K562 (cell line): ENCODE measurements at regions not wholly inside any gene's neighbourhood (a gene's known extent, or its start where the extent isn't known, plus 50 kb on each side); places are given as distances from the start of the nearest gene placed in this dataset.

Experiments
- CXXC5 ChIP-seq: fragments of 250-450 bp; sonication (Bioruptor Pico); IDR thresholded peaks from 2 replicates; pipeline ENCODE4 v1.8.0; 2022; ENCODE audit warnings: inconsistent platforms, mild to moderate bottlenecking, moderate library complexity
- EP400 ChIP-seq: fragments of 450-650 bp; IDR thresholded peaks from 2 replicates; pipeline ENCODE4 v1.6.1; 2017; ENCODE audit warnings: antibody characterized with exemption, mild to moderate bottlenecking, moderate library complexity
- GABPA ChIP-seq: fragments of 200-800 bp; sonication (Bioruptor generic); conservative IDR thresholded peaks from 2 replicates; pipeline ENCODE4 v1.6.1; 2016; ENCODE audit warnings: low read depth, missing genetic modification characterization, missing compliant biosample characterization
- GABPB1 ChIP-seq: sonication (generic); formaldehyde crosslinking; IDR thresholded peaks from 2 replicates; pipeline ENCODE4 v1.8.0; 2022; ENCODE audit warnings: mild to moderate bottlenecking, missing genetic modification reagents
- HNRNPK ChIP-seq: fragments of 200-400 bp; formaldehyde crosslinking; IDR thresholded peaks from one replicate; pipeline ENCODE4 v1.6.1; 2018; ENCODE audit warnings: mild to moderate bottlenecking, low read depth, low read length; ENCODE audit not compliant: poor library complexity, severe bottlenecking
- NFXL1 ChIP-seq: fragments of 450-650 bp; formaldehyde crosslinking; IDR thresholded peaks from 2 replicates; pipeline ENCODE4 v1.4.0; 2021; ENCODE audit warnings: mild to moderate bottlenecking
- PYGO2 ChIP-seq: fragments of 450-650 bp; IDR thresholded peaks from 2 replicates; pipeline ENCODE4 v1.6.1; 2016; ENCODE audit warnings: mild to moderate bottlenecking, missing genetic modification characterization, moderate library complexity, missing compliant biosample characterization
- RBFOX2 ChIP-seq: fragments of 200-400 bp; formaldehyde crosslinking; IDR thresholded peaks from 2 replicates; pipeline ENCODE4 v1.6.1; 2017; ENCODE audit warnings: low read depth, mild to moderate bottlenecking, low read length, moderate library complexity
- RBM39 ChIP-seq: fragments of 200-400 bp; formaldehyde crosslinking; optimal IDR thresholded peaks from 2 replicates; pipeline ENCODE3; 2018; ENCODE audit warnings: low read depth, low read length
- TCF3 ChIP-seq: sonication (generic); formaldehyde crosslinking; IDR thresholded peaks from 2 replicates; pipeline ENCODE4 v1.4.0; 2020; ENCODE audit warnings: mild to moderate bottlenecking, missing genetic modification reagents
- ZFX ChIP-seq: sonication (generic); formaldehyde crosslinking; IDR thresholded peaks from 2 replicates; pipeline ENCODE4 v1.8.0; 2022; ENCODE audit warnings: mild to moderate bottlenecking, missing genetic modification reagents, moderate library complexity
- ZNF23 ChIP-seq: fragments of 250-450 bp; sonication (Bioruptor Pico); IDR thresholded peaks from 2 replicates; pipeline ENCODE4 v1.4.0; 2020; ENCODE audit warnings: mild to moderate bottlenecking
- ZNF263 ChIP-seq: sonication (generic); formaldehyde crosslinking; IDR thresholded peaks from 2 replicates; pipeline ENCODE4 v1.8.0; 2022; ENCODE audit warnings: mild to moderate bottlenecking, missing genetic modification reagents, borderline replicate concordance
- TF ChIP-seq, protein P1 (sequence below), 3 experiments: IDR thresholded peaks in 2 of 3; conservative IDR thresholded peaks in 1 of 3; 2 replicates each; pipeline ENCODE4 v1.5.1; 2011 to 2012; ENCODE audit warnings: low read length in 3 of 3, mild to moderate bottlenecking in 3 of 3, control low read depth in 2 of 3, improper control_type of control experiment in 1 of 3, inconsistent platforms in 1 of 3, low read depth in 1 of 3, mixed read lengths in 1 of 3, moderate library complexity in 1 of 3; ENCODE audit not compliant: insufficient read depth in 2 of 3
- TF ChIP-seq, protein P2 (sequence below): fragments of 450-650 bp; formaldehyde crosslinking; IDR thresholded peaks from 2 replicates; pipeline ENCODE4 v1.4.0; 2022; ENCODE audit warnings: missing genetic modification characterization
- TF ChIP-seq, protein P3 (sequence below): fragments of 450-650 bp; IDR thresholded peaks from 2 replicates; pipeline ENCODE4 v1.6.1; 2018; ENCODE audit not compliant: partially characterized antibody
- TF ChIP-seq, protein P4 (sequence below), 2 experiments: fragments of 150-350 bp in 1 of 2; IDR thresholded peaks; 2 replicates each; pipeline ENCODE4 v1.6.1; 2012 to 2016; ENCODE audit warnings: low read depth in 2 of 2, low read length in 2 of 2, mild to moderate bottlenecking in 1 of 2, moderate library complexity in 1 of 2

DNA sequence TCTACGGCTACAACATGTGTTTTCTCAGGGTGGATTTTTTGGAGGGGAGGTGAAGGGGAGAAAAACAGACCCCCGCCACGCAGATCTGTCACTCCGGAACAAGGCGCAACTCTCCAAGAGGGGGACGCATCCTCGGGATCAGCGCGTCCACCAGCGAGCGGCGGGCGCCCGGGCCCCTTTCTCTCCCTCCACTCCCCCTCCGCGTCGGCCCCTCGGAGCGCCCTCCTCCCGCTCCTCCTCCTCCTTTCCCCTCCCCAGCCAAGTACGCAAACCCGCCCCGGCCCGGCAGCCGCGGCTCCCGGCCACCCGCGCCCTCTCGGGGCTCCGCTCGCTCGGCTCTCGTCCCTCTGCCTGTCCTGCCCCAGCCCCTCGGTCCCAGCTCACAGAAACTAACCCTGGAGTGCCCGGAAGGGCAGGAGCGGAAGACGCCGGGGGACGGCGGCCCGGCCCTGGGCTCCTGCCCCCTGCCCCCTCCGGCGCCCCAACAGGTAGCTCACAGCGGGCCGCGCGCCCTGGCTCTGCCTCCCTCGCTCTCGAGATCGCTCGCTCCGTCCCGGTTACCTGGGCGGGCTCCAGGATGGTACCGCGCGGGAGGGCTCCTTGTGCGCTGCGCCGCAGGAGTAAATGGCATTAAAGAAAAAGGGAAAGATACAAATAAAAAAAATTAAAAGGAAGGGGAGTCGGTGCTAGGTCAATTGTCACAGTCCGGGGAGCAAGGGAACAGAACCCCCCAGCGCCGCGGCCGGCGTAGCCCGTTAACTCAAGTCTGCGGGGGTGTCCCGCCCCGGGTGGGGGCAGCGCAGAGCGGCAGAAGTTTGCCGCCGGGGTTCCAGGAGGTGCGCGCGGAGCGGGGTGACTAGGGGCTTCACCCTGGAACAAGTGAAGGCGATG is 131.4 kb upstream of the C11orf58 start (continued):
- TF ChIP-seq, protein P1, sequence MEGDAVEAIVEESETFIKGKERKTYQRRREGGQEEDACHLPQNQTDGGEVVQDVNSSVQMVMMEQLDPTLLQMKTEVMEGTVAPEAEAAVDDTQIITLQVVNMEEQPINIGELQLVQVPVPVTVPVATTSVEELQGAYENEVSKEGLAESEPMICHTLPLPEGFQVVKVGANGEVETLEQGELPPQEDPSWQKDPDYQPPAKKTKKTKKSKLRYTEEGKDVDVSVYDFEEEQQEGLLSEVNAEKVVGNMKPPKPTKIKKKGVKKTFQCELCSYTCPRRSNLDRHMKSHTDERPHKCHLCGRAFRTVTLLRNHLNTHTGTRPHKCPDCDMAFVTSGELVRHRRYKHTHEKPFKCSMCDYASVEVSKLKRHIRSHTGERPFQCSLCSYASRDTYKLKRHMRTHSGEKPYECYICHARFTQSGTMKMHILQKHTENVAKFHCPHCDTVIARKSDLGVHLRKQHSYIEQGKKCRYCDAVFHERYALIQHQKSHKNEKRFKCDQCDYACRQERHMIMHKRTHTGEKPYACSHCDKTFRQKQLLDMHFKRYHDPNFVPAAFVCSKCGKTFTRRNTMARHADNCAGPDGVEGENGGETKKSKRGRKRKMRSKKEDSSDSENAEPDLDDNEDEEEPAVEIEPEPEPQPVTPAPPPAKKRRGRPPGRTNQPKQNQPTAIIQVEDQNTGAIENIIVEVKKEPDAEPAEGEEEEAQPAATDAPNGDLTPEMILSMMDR (IDR thresholded peaks at IDR 0.05 in 2 of 3, conservative IDR thresholded peaks at IDR 0.05 in 1 of 3; ENCODE audit: insufficient read depth in 2 of 3, low read depth in 1 of 3, low read length in 3 of 3): peak in 1 of 3 experiments; percentile 1; a peak in 1 of 6 replicates
- no peak for TF ChIP-seq CXXC5
- TF ChIP-seq HNRNPK: peak; percentile 82
- TF ChIP-seq PYGO2 (tag): no peak
- no peak for TF ChIP-seq TCF3 (CRISPR knock-in tag)
- TF ChIP-seq GABPB1 (CRISPR knock-in tag): peak; percentile 43; the same call in 1 of the 2 replicates
- TF ChIP-seq, protein P2, sequence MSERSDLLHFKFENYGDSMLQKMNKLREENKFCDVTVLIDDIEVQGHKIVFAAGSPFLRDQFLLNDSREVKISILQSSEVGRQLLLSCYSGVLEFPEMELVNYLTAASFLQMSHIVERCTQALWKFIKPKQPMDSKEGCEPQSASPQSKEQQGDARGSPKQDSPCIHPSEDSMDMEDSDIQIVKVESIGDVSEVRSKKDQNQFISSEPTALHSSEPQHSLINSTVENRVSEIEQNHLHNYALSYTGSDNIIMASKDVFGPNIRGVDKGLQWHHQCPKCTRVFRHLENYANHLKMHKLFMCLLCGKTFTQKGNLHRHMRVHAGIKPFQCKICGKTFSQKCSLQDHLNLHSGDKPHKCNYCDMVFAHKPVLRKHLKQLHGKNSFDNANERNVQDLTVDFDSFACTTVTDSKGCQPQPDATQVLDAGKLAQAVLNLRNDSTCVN (CRISPR knock-in tag): no peak
- TF ChIP-seq ZNF23 (CRISPR knock-in tag): no peak
- TF ChIP-seq RBFOX2: peak; percentile 79
- TF ChIP-seq ZNF263 (CRISPR knock-in tag): peak; percentile 95
- TF ChIP-seq RBM39: no peak
- TF ChIP-seq, protein P3, sequence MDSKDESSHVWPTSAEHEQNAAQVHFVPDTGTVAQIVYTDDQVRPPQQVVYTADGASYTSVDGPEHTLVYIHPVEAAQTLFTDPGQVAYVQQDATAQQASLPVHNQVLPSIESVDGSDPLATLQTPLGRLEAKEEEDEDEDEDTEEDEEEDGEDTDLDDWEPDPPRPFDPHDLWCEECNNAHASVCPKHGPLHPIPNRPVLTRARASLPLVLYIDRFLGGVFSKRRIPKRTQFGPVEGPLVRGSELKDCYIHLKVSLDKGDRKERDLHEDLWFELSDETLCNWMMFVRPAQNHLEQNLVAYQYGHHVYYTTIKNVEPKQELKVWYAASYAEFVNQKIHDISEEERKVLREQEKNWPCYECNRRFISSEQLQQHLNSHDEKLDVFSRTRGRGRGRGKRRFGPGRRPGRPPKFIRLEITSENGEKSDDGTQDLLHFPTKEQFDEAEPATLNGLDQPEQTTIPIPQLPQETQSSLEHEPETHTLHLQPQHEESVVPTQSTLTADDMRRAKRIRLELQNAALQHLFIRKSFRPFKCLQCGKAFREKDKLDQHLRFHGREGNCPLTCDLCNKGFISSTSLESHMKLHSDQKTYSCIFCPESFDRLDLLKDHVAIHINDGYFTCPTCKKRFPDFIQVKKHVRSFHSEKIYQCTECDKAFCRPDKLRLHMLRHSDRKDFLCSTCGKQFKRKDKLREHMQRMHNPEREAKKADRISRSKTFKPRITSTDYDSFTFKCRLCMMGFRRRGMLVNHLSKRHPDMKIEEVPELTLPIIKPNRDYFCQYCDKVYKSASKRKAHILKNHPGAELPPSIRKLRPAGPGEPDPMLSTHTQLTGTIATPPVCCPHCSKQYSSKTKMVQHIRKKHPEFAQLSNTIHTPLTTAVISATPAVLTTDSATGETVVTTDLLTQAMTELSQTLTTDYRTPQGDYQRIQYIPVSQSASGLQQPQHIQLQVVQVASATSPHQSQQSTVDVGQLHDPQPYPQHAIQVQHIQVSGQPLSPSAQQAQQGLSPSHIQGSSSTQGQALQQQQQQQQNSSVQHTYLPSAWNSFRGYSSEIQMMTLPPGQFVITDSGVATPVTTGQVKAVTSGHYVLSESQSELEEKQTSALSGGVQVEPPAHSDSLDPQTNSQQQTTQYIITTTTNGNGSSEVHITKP: peak; percentile 74
- TF ChIP-seq, protein P4, sequence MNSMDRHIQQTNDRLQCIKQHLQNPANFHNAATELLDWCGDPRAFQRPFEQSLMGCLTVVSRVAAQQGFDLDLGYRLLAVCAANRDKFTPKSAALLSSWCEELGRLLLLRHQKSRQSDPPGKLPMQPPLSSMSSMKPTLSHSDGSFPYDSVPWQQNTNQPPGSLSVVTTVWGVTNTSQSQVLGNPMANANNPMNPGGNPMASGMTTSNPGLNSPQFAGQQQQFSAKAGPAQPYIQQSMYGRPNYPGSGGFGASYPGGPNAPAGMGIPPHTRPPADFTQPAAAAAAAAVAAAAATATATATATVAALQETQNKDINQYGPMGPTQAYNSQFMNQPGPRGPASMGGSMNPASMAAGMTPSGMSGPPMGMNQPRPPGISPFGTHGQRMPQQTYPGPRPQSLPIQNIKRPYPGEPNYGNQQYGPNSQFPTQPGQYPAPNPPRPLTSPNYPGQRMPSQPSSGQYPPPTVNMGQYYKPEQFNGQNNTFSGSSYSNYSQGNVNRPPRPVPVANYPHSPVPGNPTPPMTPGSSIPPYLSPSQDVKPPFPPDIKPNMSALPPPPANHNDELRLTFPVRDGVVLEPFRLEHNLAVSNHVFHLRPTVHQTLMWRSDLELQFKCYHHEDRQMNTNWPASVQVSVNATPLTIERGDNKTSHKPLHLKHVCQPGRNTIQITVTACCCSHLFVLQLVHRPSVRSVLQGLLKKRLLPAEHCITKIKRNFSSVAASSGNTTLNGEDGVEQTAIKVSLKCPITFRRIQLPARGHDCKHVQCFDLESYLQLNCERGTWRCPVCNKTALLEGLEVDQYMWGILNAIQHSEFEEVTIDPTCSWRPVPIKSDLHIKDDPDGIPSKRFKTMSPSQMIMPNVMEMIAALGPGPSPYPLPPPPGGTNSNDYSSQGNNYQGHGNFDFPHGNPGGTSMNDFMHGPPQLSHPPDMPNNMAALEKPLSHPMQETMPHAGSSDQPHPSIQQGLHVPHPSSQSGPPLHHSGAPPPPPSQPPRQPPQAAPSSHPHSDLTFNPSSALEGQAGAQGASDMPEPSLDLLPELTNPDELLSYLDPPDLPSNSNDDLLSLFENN (IDR thresholded peaks at IDR 0.05; ENCODE audit: low read depth in 2 of 2, low read length in 2 of 2): no peak
- no peak for TF ChIP-seq EP400
- peak; percentile 80 for TF ChIP-seq ZFX (CRISPR knock-in tag)
- no peak; the same call in 1 of the 2 replicates for TF ChIP-seq GABPA (tag)
- TF ChIP-seq NFXL1 (CRISPR knock-in tag): no peak
